IMR-90 (cell line): ENCODE measurements at regions not wholly inside any gene's neighbourhood (a gene's known extent, or its start where the extent isn't known, plus 50 kb on each side); places are given as distances from the start of the nearest gene placed in this dataset.

ENCODE experiments used
- ATAC-seq: fragments of 200-7000 bp; cut with Tn5 transposase; 2 replicates; pipeline ENCODE4 v1.9.1; 2020; ENCODE audit warnings: low read depth, mild to moderate bottlenecking, moderate library complexity
- BruUV-seq: library from RNA; stranded (reverse); fragments of 400-500 nt; replicated peaks from 2 replicates; lab custom pipeline; 2021; lab: Mats Ljungman, UMichigan
- CTCF ChIA-PET: fragments of 300-600 bp; formaldehyde crosslinking; extraction: SDS; loops from one replicate; lab custom pipeline; 2021; ENCODE audit warnings: antibody characterized with exemption; lab: Yijun Ruan, JAX
- POLR2A ChIA-PET: fragments of 300-600 bp; sonication (Branson Sonifier 250); formaldehyde crosslinking; loops from one replicate; lab custom pipeline; 2022; ENCODE audit warnings: antibody characterized with exemption; ENCODE audit not compliant: unreplicated experiment; lab: Charles Lee
- DNase-seq: peaks from one replicate; pipeline ENCODE4 v3.0.0; 2013
- H2AFZ ChIP-seq: replicated peaks from 2 replicates; pipeline ENCODE3; 2013; ENCODE audit warnings: low read length, mild to moderate bottlenecking; ENCODE audit not compliant: poor library complexity
- H2AK5ac ChIP-seq: 2 replicates; pipeline ENCODE4 v1.6.1; 2013; ENCODE audit warnings: low read depth, low read length, inconsistent platforms
- H2AK9ac ChIP-seq: replicated peaks from 2 replicates; pipeline ENCODE3; 2013; ENCODE audit warnings: mild to moderate bottlenecking, low read depth, low read length, moderate library complexity; ENCODE audit not compliant: poor library complexity
- H2BK120ac ChIP-seq: 2 replicates; pipeline ENCODE4 v1.6.1; 2013; ENCODE audit warnings: low read depth, low read length, inconsistent platforms
- H2BK15ac ChIP-seq: 3 replicates; pipeline ENCODE4 v1.6.1; 2013; ENCODE audit warnings: low read depth, low read length, inconsistent platforms
- H2BK20ac ChIP-seq: 2 replicates; pipeline ENCODE4 v1.6.1; 2013; ENCODE audit warnings: low read depth, mild to moderate bottlenecking, inconsistent platforms, low read length, moderate library complexity
- H2BK5ac ChIP-seq: 2 replicates; pipeline ENCODE4 v1.6.1; 2013; ENCODE audit warnings: mild to moderate bottlenecking, low read depth, low read length, inconsistent platforms; ENCODE audit not compliant: poor library complexity, severe bottlenecking
- H3K14ac ChIP-seq: replicated peaks from 2 replicates; pipeline ENCODE4 v1.6.1; 2013; ENCODE audit warnings: low read depth, low read length, inconsistent platforms
- H3K18ac ChIP-seq: 2 replicates; pipeline ENCODE4 v1.6.1; 2013; ENCODE audit warnings: low read depth, low read length, control low read depth
- H3K23ac ChIP-seq: 2 replicates; pipeline ENCODE4 v1.6.1; 2013; ENCODE audit warnings: low read depth, low read length, inconsistent platforms
- H3K27ac ChIP-seq: 2 replicates; pipeline ENCODE4 v1.5.1; 2013; ENCODE audit warnings: mild to moderate bottlenecking, control low read depth, low read length; ENCODE audit not compliant: insufficient read depth
- H3K27me3 ChIP-seq: 2 replicates; pipeline ENCODE4 v1.6.1; 2013; ENCODE audit warnings: low read length; ENCODE audit not compliant: control insufficient read depth, insufficient read depth
- H3K36me3 ChIP-seq: 2 replicates; pipeline ENCODE4 v1.6.1; 2013; ENCODE audit warnings: low read length, mixed read lengths; ENCODE audit not compliant: control insufficient read depth, insufficient read depth
- H3K4ac ChIP-seq: 2 replicates; pipeline ENCODE4 v1.6.1; 2013; ENCODE audit warnings: low read depth, low read length, inconsistent platforms
- H3K4me1 ChIP-seq: 2 replicates; pipeline ENCODE4 v1.6.1; 2013; ENCODE audit warnings: low read length, mixed read lengths; ENCODE audit not compliant: control insufficient read depth, insufficient read depth
- H3K4me2 ChIP-seq: 2 replicates; pipeline ENCODE4 v1.6.1; 2013; ENCODE audit warnings: low read depth, mild to moderate bottlenecking, control low read depth, low read length, moderate library complexity
- H3K4me3 ChIP-seq: 2 replicates; pipeline ENCODE4 v1.5.1; 2013; ENCODE audit warnings: low read depth, mild to moderate bottlenecking, control low read depth, low read length, moderate library complexity; ENCODE audit not compliant: insufficient read depth
- H3K56ac ChIP-seq: 2 replicates; pipeline ENCODE4 v1.6.1; 2013; ENCODE audit warnings: low read length, inconsistent platforms; ENCODE audit not compliant: insufficient read depth; ENCODE audit errors: extremely low read depth
- H3K79me1 ChIP-seq, 2 experiments: 2 replicates each; pipeline ENCODE4 v1.6.1; 2013; ENCODE audit warnings: low read length in 2 of 2, inconsistent platforms in 1 of 2, low read depth in 1 of 2
- H3K9ac ChIP-seq: 2 replicates; pipeline ENCODE4 v1.6.1; 2013; ENCODE audit warnings: low read depth, low read length, control low read depth
- H3K9me1 ChIP-seq: 2 replicates; pipeline ENCODE4 v1.6.1; 2013; ENCODE audit warnings: low read length, inconsistent platforms; ENCODE audit not compliant: insufficient read depth
- H3K9me3 ChIP-seq: 2 replicates; pipeline ENCODE4 v1.6.1; 2013; ENCODE audit warnings: low read length; ENCODE audit not compliant: control insufficient read depth, insufficient read depth
- H4K20me1 ChIP-seq: 2 replicates; pipeline ENCODE4 v1.6.1; 2013; ENCODE audit warnings: low read length, inconsistent platforms; ENCODE audit not compliant: insufficient read depth
- H4K5ac ChIP-seq: 2 replicates; pipeline ENCODE4 v1.6.1; 2013; ENCODE audit warnings: mild to moderate bottlenecking, low read depth, low read length, control low read depth
- H4K8ac ChIP-seq, 2 experiments: 2 replicates each; pipeline ENCODE4 v1.6.1; 2013; ENCODE audit warnings: low read depth in 2 of 2, low read length in 2 of 2, control low read depth in 1 of 2, inconsistent platforms in 1 of 2
- H4K91ac ChIP-seq: 2 replicates; pipeline ENCODE4 v1.6.1; 2013; ENCODE audit warnings: low read depth, low read length, inconsistent platforms; ENCODE audit not compliant: insufficient read depth
- MAZ ChIP-seq: IDR thresholded peaks from 2 replicates; pipeline ENCODE4 v1.6.1; 2012; ENCODE audit warnings: low read depth, mild to moderate bottlenecking, low read length, improper control_type of control experiment, moderate library complexity, borderline replicate concordance
- RAD21 ChIP-seq: IDR thresholded peaks from 2 replicates; pipeline ENCODE4 v1.6.1; 2012; ENCODE audit warnings: low read length, improper control_type of control experiment
- RFX5 ChIP-seq: IDR thresholded peaks from 2 replicates; pipeline ENCODE4 v1.8.0; 2012; ENCODE audit warnings: low read depth, mild to moderate bottlenecking, low read length, moderate library complexity
- SMC3 ChIP-seq: fragments of 150-350 bp; IDR thresholded peaks from 2 replicates; pipeline ENCODE4 v1.6.1; 2016; ENCODE audit warnings: low read depth, mild to moderate bottlenecking, antibody characterized with exemption, low read length, moderate library complexity
- WGBS, 2 experiments: methylation state at CpG; one replicate each; pipeline versions ENCODE4 v1.1.5 to v1.1.7; 2013; ENCODE audit warnings: missing lambda C conversion rate in 2 of 2; ENCODE audit not compliant: insufficient read length in 1 of 2; ENCODE audit errors: extremely low coverage in 2 of 2; 5-methylcytosine and 5-hydroxymethylcytosine counted together
- dilution Hi-C: fragments of 300-500 bp; cut with HindIII; formaldehyde crosslinking; loops from one replicate; pipeline ENCODE4 v1.14.3; 2018; ENCODE audit warnings: low sequenced_read_pairs; ENCODE audit not compliant: unreplicated experiment
- in situ Hi-C: fragments of 300-500 bp; cut with MboI; formaldehyde crosslinking; loops from 3 replicates; pipeline ENCODE4 v1.14.3; 2019; ENCODE audit warnings: low sequenced_read_pairs, inconsistent platforms, mixed read lengths
- intact Hi-C: fragments of 100-400 bp; cut with micrococcal nuclease; formaldehyde crosslinking; loops from 2 replicates; pipeline ENCODE4 v1.10.0; 2022
- TF ChIP-seq, protein P1 (sequence below): conservative IDR thresholded peaks from 2 replicates; pipeline ENCODE4 v1.5.1; 2012; ENCODE audit warnings: mild to moderate bottlenecking, low read depth, low read length, improper control_type of control experiment

DNA sequence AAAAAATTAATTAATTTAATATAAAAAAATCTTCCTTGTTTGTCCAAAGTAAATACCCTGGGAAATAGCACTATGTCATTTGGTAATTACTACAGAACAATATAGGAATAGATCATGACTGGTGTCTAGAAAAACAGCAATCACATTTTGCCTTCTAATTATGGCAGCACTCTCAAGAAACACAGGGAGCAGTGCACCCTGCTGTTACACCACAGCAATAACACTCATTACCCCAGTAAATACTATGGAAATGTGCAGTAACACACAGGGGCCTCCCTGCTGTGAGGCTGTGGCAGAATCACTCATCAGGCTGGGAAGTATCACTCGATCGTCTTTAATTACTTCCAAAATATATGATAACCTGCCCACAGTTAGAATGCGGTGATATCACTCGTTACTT, 646.0 kb downstream of the TUSC7 start:
- no peaks in the 10 kb centered on the region for H3K36me3 ChIP-seq
- no peak overlapping the region for H3K4me3 ChIP-seq
- no peak overlapping the region for H3K18ac ChIP-seq
- H3K79me1 ChIP-seq: no peaks in the 10 kb centered on the region
- no peak overlapping the region for H2AFZ ChIP-seq
- ATAC-seq (peak; percentile 53; the same call in 1 of the 2 replicates), DNase-seq (peak; percentile 22)
- no peak overlapping the region for H3K14ac ChIP-seq
- no peak overlapping the region for H3K4ac ChIP-seq
- no peak overlapping the region for H2BK15ac ChIP-seq
- H3K23ac ChIP-seq: no peak overlapping the region
- no peak overlapping the region for H4K8ac ChIP-seq
- H3K4me1 ChIP-seq: no peaks in the 10 kb centered on the region
- CTCF ChIA-PET: no interaction called here
- no peak overlapping the region for H2BK5ac ChIP-seq
- no TSS peak for BruUV-seq
- no peak overlapping the region for H4K91ac ChIP-seq
- H4K5ac ChIP-seq: no peak overlapping the region
- intact Hi-C loops (loop anchor here (1.0 to 10.0 kb wide), 3 partner anchors 296 to 581 kb away; no protein-coding TSS in a partner anchor), in situ Hi-C loops (no loop called here), dilution Hi-C loops (no loop called here)
- H3K9me3 ChIP-seq: no peaks in the 10 kb centered on the region
- no peak overlapping the region for H2BK120ac ChIP-seq
- no peak overlapping the region for H2AK5ac ChIP-seq
- TF ChIP-seq SMC3: peak; percentile 53
- TF ChIP-seq RFX5: no peak
- TF ChIP-seq, protein P1, sequence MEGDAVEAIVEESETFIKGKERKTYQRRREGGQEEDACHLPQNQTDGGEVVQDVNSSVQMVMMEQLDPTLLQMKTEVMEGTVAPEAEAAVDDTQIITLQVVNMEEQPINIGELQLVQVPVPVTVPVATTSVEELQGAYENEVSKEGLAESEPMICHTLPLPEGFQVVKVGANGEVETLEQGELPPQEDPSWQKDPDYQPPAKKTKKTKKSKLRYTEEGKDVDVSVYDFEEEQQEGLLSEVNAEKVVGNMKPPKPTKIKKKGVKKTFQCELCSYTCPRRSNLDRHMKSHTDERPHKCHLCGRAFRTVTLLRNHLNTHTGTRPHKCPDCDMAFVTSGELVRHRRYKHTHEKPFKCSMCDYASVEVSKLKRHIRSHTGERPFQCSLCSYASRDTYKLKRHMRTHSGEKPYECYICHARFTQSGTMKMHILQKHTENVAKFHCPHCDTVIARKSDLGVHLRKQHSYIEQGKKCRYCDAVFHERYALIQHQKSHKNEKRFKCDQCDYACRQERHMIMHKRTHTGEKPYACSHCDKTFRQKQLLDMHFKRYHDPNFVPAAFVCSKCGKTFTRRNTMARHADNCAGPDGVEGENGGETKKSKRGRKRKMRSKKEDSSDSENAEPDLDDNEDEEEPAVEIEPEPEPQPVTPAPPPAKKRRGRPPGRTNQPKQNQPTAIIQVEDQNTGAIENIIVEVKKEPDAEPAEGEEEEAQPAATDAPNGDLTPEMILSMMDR: peak; percentile 44; the same call in 1 of the 2 replicates
- peak; percentile 62 for TF ChIP-seq RAD21
- no peak for TF ChIP-seq MAZ
- no peak overlapping the region for H3K56ac ChIP-seq
- H2AK9ac ChIP-seq: no peak overlapping the region
- POLR2A ChIA-PET: no interaction called here
- H2BK20ac ChIP-seq: no peak overlapping the region
- H4K20me1 ChIP-seq: no peaks in the 10 kb centered on the region
- no peaks in the 10 kb centered on the region for H3K27me3 ChIP-seq
- no peaks in the 10 kb centered on the region for H3K9me1 ChIP-seq
- WGBS, 2 experiments: no CpG with 5 or more reads among the region's 4 CpGs
- H3K9ac ChIP-seq: no peak overlapping the region
- H3K4me2 ChIP-seq: no peak overlapping the region
- H3K27ac ChIP-seq: no peak overlapping the region
